PC-9 (cell line): ENCODE measurements at regions not wholly inside any gene's neighbourhood (a gene's known extent, or its start where the extent isn't known, plus 50 kb on each side); places are given as distances from the start of the nearest gene placed in this dataset.
"Not testable (repeated sequence)": the region's sequence is repeated elsewhere in the genome, so short reads cannot be mapped to it uniquely, and the experiment has no call there.

Experiments
- CTCF ChIP-seq: fragments of 200-600 bp; sonication (generic); conservative IDR thresholded peaks from 2 replicates; pipeline ENCODE4 v1.6.1; 2017; ENCODE audit warnings: mixed run types, antibody characterized with exemption, mild to moderate bottlenecking, moderate library complexity
- EZH2 ChIP-seq: fragments of 200-600 bp; sonication (generic); IDR thresholded peaks from 2 replicates; pipeline ENCODE4 v1.8.0; 2017; ENCODE audit warnings: antibody characterized with exemption, low read depth

GRCh38 chr7:32776318-32776717 lies 115.2 kb downstream of the KBTBD2 start:
- not testable (repeated sequence) for TF ChIP-seq CTCF, EZH2
